Kasumi-1 (cell line): ENCODE measurements at regions not wholly inside any gene's neighbourhood (a gene's known extent, or its start where the extent isn't known, plus 50 kb on each side); places are given as distances from the start of the nearest gene placed in this dataset.

Source experiments
- DNase-seq, 2 experiments: peaks; one replicate each; lab custom pipeline; 2025; lab: John Stamatoyannopoulos, UW

- no peak for DNase-seq
Measured at GRCh38 chr16:6381896-6382295, 950.7 kb upstream of the RBFOX1 start.

- DNase-seq, result no peak
Measured at GRCh38 chr16:6377956-6378355, 954.7 kb upstream of the RBFOX1 start.

- no peak for DNase-seq
Measured at GRCh38 chr16:6375465-6376075, 957.1 kb upstream of the RBFOX1 start.

- no peak for DNase-seq
Measured at GRCh38 chr16:6374821-6375220, 957.8 kb upstream of the RBFOX1 start.

GRCh38 chr16:6364846-6365245 is 967.8 kb upstream of the RBFOX1 start:
- DNase-seq, result no peak

GRCh38 chr16:6363896-6364607 is 968.6 kb upstream of the RBFOX1 start:
- DNase-seq, result no peak

GRCh38 chr16:6363396-6363795 is 969.2 kb upstream of the RBFOX1 start:
- no peak for DNase-seq

GRCh38 chr16:6362321-6362720 is 970.3 kb upstream of the RBFOX1 start:
- no peak for DNase-seq

- DNase-seq, result no peak
Measured at GRCh38 chr16:6360641-6361040, 972.0 kb upstream of the RBFOX1 start.

GRCh38 chr16:6356911-6357310 is 975.7 kb upstream of the RBFOX1 start:
- no peak for DNase-seq

GRCh38 chr16:6349725-6350124 is 982.9 kb upstream of the RBFOX1 start:
- DNase-seq, result no peak

- DNase-seq, result no peak
Measured at GRCh38 chr16:6345090-6345489, 987.6 kb upstream of the RBFOX1 start.

GRCh38 chr16:6343157-6343556 is 989.5 kb upstream of the RBFOX1 start:
- no peak for DNase-seq

GRCh38 chr16:6341981-6342380 is 990.7 kb upstream of the RBFOX1 start:
- DNase-seq, result no peak

- DNase-seq, result peak in 1 of 2 experiments; percentile 1
Measured at GRCh38 chr16:6335072-6335471, 997.6 kb upstream of the RBFOX1 start.

- no peak for DNase-seq
Measured at GRCh38 chr16:6331770-6332169, 1000.9 kb upstream of the RBFOX1 start.

- no peak for DNase-seq
Measured at GRCh38 chr16:6317934-6318333, 1014.7 kb upstream of the RBFOX1 start.

- DNase-seq, result no peak
Measured at GRCh38 chr16:6309271-6309670, 1023.4 kb upstream of the RBFOX1 start.

- DNase-seq, result no peak
Measured at GRCh38 chr16:6308176-6308575, 1024.5 kb upstream of the RBFOX1 start.

- no peak for DNase-seq
Measured at GRCh38 chr16:6300523-6300922, 1032.1 kb upstream of the RBFOX1 start.

- no peak for DNase-seq
Measured at GRCh38 chr16:6297666-6298410, 1034.8 kb upstream of the RBFOX1 start.

- DNase-seq, result no peak
Measured at GRCh38 chr16:6286176-6286575, 1046.5 kb upstream of the RBFOX1 start.

- DNase-seq, result no peak
Measured at GRCh38 chr16:6284731-6285130, 1047.9 kb upstream of the RBFOX1 start.
